K562 (cell line): ENCODE measurements at regions not wholly inside any gene's neighbourhood (a gene's known extent, or its start where the extent isn't known, plus 50 kb on each side); places are given as distances from the start of the nearest gene placed in this dataset.

Experiments used
- ATAC-seq: fragments of 200-7000 bp; cut with Tn5 transposase; 3 replicates; pipeline ENCODE4 v1.9.1; 2020; ENCODE audit warnings: moderate library complexity
- BruUV-seq: library from RNA; stranded (reverse); fragments of 400-500 nt; replicated peaks from 2 replicates; lab custom pipeline; 2021; lab: Mats Ljungman, UMichigan
- CTCF ChIA-PET: fragments of 300-600 bp; formaldehyde crosslinking; extraction: SDS; loops from one replicate; lab custom pipeline; 2021; ENCODE audit warnings: low intra/inter-chr PET ratio; lab: Yijun Ruan, JAX
- POLR2A ChIA-PET: fragments of 300-600, 350-650 bp; sonication (Branson Sonifier 250); formaldehyde crosslinking; extraction: SDS; loops from one replicate; lab custom pipeline; 2021; ENCODE audit warnings: antibody characterized with exemption, inconsistent platforms; lab: Yijun Ruan, JAX
- DNase-seq, 4 experiments: peaks; one replicate each; pipeline versions ENCODE4 v3.0.0 to v3.0.0-alpha.2; 2011 to 2018; ENCODE audit warnings: low spot score in 3 of 4, mixed read lengths in 3 of 4; ENCODE audit errors: extremely low read depth in 1 of 4
- FAIRE-seq: peaks from 2 replicates; lab custom pipeline; 2011; peaks lifted over from hg19 to GRCh38; lab: Jason Lieb, UNC
- H2AFZ ChIP-seq: 2 replicates; pipeline ENCODE4 v1.6.0; 2011; ENCODE audit warnings: low read depth, low read length, control low read depth, inconsistent platforms
- H3K27ac ChIP-seq: fragments of 200-600 bp; 3 replicates; pipeline ENCODE4 v1.8.0; 2011; ENCODE audit warnings: low read depth, mild to moderate bottlenecking, control low read depth, inconsistent platforms, low read length, moderate library complexity, mixed read lengths; ENCODE audit errors: extremely low read depth
- H3K27me3 ChIP-seq, 2 experiments: fragments of 300-600 bp in 1 of 2; 2 replicates in 1 of 2; 3 replicates in 1 of 2; pipeline versions ENCODE4 v1.6.0 to v1.8.0; 2011; ENCODE audit warnings: inconsistent platforms in 2 of 2, low read length in 2 of 2, mild to moderate bottlenecking in 1 of 2, mixed read lengths in 1 of 2, moderate library complexity in 1 of 2; ENCODE audit not compliant: control insufficient read depth in 2 of 2, insufficient read depth in 2 of 2
- H3K36me3 ChIP-seq: fragments of 300-600 bp; 3 replicates; pipeline ENCODE4 v1.8.0; 2011; ENCODE audit warnings: mild to moderate bottlenecking, low read length, inconsistent platforms; ENCODE audit not compliant: control insufficient read depth, insufficient read depth
- H3K4me1 ChIP-seq, 2 experiments: fragments of 200-600 bp in 1 of 2; replicated peaks in 1 of 2; 2 replicates in 1 of 2; 3 replicates in 1 of 2; pipeline versions ENCODE4 v1.5.1 to v1.8.0; 2011; ENCODE audit warnings: inconsistent platforms in 2 of 2, low read length in 2 of 2, mild to moderate bottlenecking in 1 of 2, mixed read lengths in 1 of 2, moderate library complexity in 1 of 2; ENCODE audit not compliant: control insufficient read depth in 2 of 2, insufficient read depth in 2 of 2
- H3K4me2 ChIP-seq: 2 replicates; pipeline ENCODE4 v1.6.1; 2011; ENCODE audit warnings: low read length, control low read depth, inconsistent platforms, mixed read lengths; ENCODE audit not compliant: insufficient read depth
- H3K4me3 ChIP-seq: fragments of 200-600 bp; sonication (generic), shearing (Covaris generic); 2 replicates; pipeline ENCODE4 v1.5.1; 2016; ENCODE audit warnings: control low read depth, inconsistent platforms
- H3K79me2 ChIP-seq: fragments of 200-600 bp; 3 replicates; pipeline ENCODE4 v1.8.0; 2011; ENCODE audit warnings: low read length, inconsistent platforms; ENCODE audit not compliant: control insufficient read depth, insufficient read depth
- H3K9ac ChIP-seq, 2 experiments: 2 replicates each; pipeline versions ENCODE4 v1.6.0 to v1.6.1; 2011; ENCODE audit warnings: low read depth in 2 of 2, low read length in 2 of 2, control low read depth in 1 of 2, inconsistent platforms in 1 of 2, mild to moderate bottlenecking in 1 of 2, mixed read lengths in 1 of 2; ENCODE audit not compliant: insufficient read depth in 1 of 2
- H3K9me1 ChIP-seq: one replicate; pipeline ENCODE4 v1.6.0; 2011; ENCODE audit warnings: inconsistent platforms, mild to moderate bottlenecking, low read length, moderate library complexity; ENCODE audit not compliant: control insufficient read depth, insufficient read depth
- H3K9me3 ChIP-seq: replicated peaks from 2 replicates; pipeline ENCODE4 v1.5.1; 2011; ENCODE audit warnings: low read depth, low read length, inconsistent platforms; ENCODE audit not compliant: control insufficient read depth, insufficient read depth
- H4K20me1 ChIP-seq: replicated peaks from 2 replicates; pipeline ENCODE4 v1.6.1; 2011; ENCODE audit warnings: low read length, inconsistent platforms, mixed read lengths; ENCODE audit not compliant: control insufficient read depth, insufficient read depth
- BRD9 ChIP-seq: fragments of 450-650 bp; IDR thresholded peaks from 2 replicates; pipeline ENCODE4 v1.6.1; 2018; ENCODE audit warnings: low read depth; ENCODE audit not compliant: partially characterized antibody
- CC2D1A ChIP-seq: fragments of 450-650 bp; IDR thresholded peaks from 2 replicates; pipeline ENCODE4 v1.6.1; 2017; ENCODE audit warnings: mild to moderate bottlenecking
- HDGF ChIP-seq: fragments of 450-650 bp; IDR thresholded peaks from 2 replicates; pipeline ENCODE4 v1.6.1; 2016
- KDM2B ChIP-seq: fragments of 250-450 bp; sonication (Bioruptor Pico); IDR thresholded peaks from 2 replicates; pipeline ENCODE4 v1.8.0; 2021; ENCODE audit warnings: mild to moderate bottlenecking, moderate library complexity
- MEF2A ChIP-seq: IDR thresholded peaks from 2 replicates; pipeline ENCODE4 v1.6.1; 2011; ENCODE audit warnings: low read depth, mild to moderate bottlenecking, low read length, moderate library complexity; ENCODE audit not compliant: control insufficient read depth
- POLR2AphosphoS5 ChIP-seq: IDR thresholded peaks from 2 replicates; pipeline ENCODE4 v1.6.1; 2011; ENCODE audit warnings: mild to moderate bottlenecking, low read depth, low read length, moderate library complexity; ENCODE audit not compliant: control insufficient read depth, insufficient read depth
- SNRNP70 ChIP-seq: fragments of 200-400 bp; formaldehyde crosslinking; optimal IDR thresholded peaks from 2 replicates; pipeline ENCODE3; 2017; ENCODE audit warnings: low read depth, low read length
- XRCC5 ChIP-seq: fragments of 200-400 bp; formaldehyde crosslinking; IDR thresholded peaks from 2 replicates; pipeline ENCODE4 v1.6.1; 2017; ENCODE audit warnings: low read depth, mild to moderate bottlenecking, low read length
- ZNF717 ChIP-seq: fragments of 250-450 bp; sonication (Bioruptor Pico); IDR thresholded peaks from 2 replicates; pipeline ENCODE4 v1.5.0; 2021
- WGBS: fragments of 100-300 bp; shearing (Covaris generic); methylation state at CpG from one replicate; pipeline ENCODE4 v1.1.6; 2016; ENCODE audit warnings: low coverage, mixed read lengths; ENCODE audit not compliant: insufficient coverage; ENCODE audit errors: missing lambda C conversion rate; 5-methylcytosine and 5-hydroxymethylcytosine counted together
- in situ Hi-C: fragments of 300-500 bp; cut with MboI; formaldehyde crosslinking; loops from 4 replicates; pipeline ENCODE4 v1.15.0; 2018; ENCODE audit warnings: inconsistent platforms, mixed read lengths
- intact Hi-C: fragments of 100-400 bp; cut with micrococcal nuclease; formaldehyde crosslinking; loops from 2 replicates; pipeline ENCODE4 v1.14.2; 2022
- TF ChIP-seq, protein P1 (sequence below): sonication (generic); formaldehyde crosslinking; IDR thresholded peaks from 2 replicates; pipeline ENCODE4 v1.8.1; 2023; ENCODE audit warnings: mild to moderate bottlenecking, missing genetic modification reagents
- TF ChIP-seq, protein P2 (sequence below): IDR thresholded peaks from 2 replicates; pipeline ENCODE4 v1.6.1; 2016; ENCODE audit warnings: missing genetic modification characterization, missing compliant biosample characterization

GRCh38 chr3:106365061-106365691 lies 496.4 kb upstream of the CBLB start:
- in situ Hi-C loops: no loop called here

GRCh38 chr3:106366352-106366751 lies 497.5 kb upstream of the CBLB start:
- no peak overlapping the region for H3K27ac ChIP-seq
- H3K27me3 ChIP-seq: no peaks in the 10 kb centered on the region
- no peak overlapping the region for H2AFZ ChIP-seq
- no peaks in the 10 kb centered on the region for H3K36me3 ChIP-seq
- no peaks in the 10 kb centered on the region for H3K4me1 ChIP-seq
- no peak for FAIRE-seq
- H3K4me3 ChIP-seq: no peak overlapping the region
- H3K9ac ChIP-seq: no peak overlapping the region
- no peak overlapping the region for H3K4me2 ChIP-seq
- no peaks in the 10 kb centered on the region for H3K9me1 ChIP-seq
- no peaks in the 10 kb centered on the region for H3K9me3 ChIP-seq
- in situ Hi-C loops (no loop called here), intact Hi-C loops (no loop called here)
- no peak for ATAC-seq
- CTCF ChIA-PET: no interaction called here
- no peaks in the 10 kb centered on the region for H3K79me2 ChIP-seq
- DNase-seq: no peak
- no peaks in the 10 kb centered on the region for H4K20me1 ChIP-seq
- no TSS peak for BruUV-seq
- POLR2A ChIA-PET: no interaction called here
- TF ChIP-seq HDGF (no peak), BRD9 (no peak), MEF2A (no peak), ZNF717 (CRISPR knock-in tag) (no peak), KDM2B (CRISPR knock-in tag) (no peak), CC2D1A (no peak), POLR2AphosphoS5 (no peak), XRCC5 (no peak)
- TF ChIP-seq, protein P1, sequence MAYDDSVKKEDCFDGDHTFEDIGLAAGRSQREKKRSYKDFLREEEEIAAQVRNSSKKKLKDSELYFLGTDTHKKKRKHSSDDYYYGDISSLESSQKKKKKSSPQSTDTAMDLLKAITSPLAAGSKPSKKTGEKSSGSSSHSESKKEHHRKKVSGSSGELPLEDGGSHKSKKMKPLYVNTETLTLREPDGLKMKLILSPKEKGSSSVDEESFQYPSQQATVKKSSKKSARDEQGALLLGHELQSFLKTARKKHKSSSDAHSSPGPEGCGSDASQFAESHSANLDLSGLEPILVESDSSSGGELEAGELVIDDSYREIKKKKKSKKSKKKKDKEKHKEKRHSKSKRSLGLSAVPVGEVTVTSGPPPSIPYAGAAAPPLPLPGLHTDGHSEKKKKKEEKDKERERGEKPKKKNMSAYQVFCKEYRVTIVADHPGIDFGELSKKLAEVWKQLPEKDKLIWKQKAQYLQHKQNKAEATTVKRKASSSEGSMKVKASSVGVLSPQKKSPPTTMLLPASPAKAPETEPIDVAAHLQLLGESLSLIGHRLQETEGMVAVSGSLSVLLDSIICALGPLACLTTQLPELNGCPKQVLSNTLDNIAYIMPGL (CRISPR knock-in tag): no peak

More at GRCh38 chr3:106365061-106365691, 496.4 kb upstream of the CBLB start:
- H3K4me1 ChIP-seq: no peaks in the 10 kb centered on the region
- FAIRE-seq: no peak
- no peaks in the 10 kb centered on the region for H4K20me1 ChIP-seq
- intact Hi-C loops: no loop called here
- H3K4me2 ChIP-seq: no peak overlapping the region
- no TSS peak for BruUV-seq
- no peak for ATAC-seq
- 0% methylated on average over 1 of the region's 1 CpG for WGBS
- no peaks in the 10 kb centered on the region for H3K27me3 ChIP-seq
- H3K4me3 ChIP-seq: no peak overlapping the region
- no peak for DNase-seq
- POLR2A ChIA-PET: no interaction called here
- no peaks in the 10 kb centered on the region for H3K9me1 ChIP-seq
- no peaks in the 10 kb centered on the region for H3K79me2 ChIP-seq
- no peak overlapping the region for H2AFZ ChIP-seq
- no peak overlapping the region for H3K27ac ChIP-seq
- no peaks in the 10 kb centered on the region for H3K36me3 ChIP-seq
- H3K9me3 ChIP-seq: no peaks in the 10 kb centered on the region
- no peak overlapping the region for H3K9ac ChIP-seq
- CTCF ChIA-PET: no interaction called here
- TF ChIP-seq, protein P2, sequence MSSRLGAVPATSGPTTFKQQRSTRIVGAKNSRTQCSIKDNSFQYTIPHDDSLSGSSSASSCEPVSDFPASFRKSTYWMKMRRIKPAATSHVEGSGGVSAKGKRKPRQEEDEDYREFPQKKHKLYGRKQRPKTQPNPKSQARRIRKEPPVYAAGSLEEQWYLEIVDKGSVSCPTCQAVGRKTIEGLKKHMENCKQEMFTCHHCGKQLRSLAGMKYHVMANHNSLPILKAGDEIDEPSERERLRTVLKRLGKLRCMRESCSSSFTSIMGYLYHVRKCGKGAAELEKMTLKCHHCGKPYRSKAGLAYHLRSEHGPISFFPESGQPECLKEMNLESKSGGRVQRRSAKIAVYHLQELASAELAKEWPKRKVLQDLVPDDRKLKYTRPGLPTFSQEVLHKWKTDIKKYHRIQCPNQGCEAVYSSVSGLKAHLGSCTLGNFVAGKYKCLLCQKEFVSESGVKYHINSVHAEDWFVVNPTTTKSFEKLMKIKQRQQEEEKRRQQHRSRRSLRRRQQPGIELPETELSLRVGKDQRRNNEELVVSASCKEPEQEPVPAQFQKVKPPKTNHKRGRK (tag): peak; percentile 78
- no peak for TF ChIP-seq SNRNP70
